K562 (cell line): ENCODE measurements at regions not wholly inside any gene's neighbourhood (a gene's known extent, or its start where the extent isn't known, plus 50 kb on each side); places are given as distances from the start of the nearest gene placed in this dataset.

Experiments
- HMG20A ChIP-seq: fragments of 450-650 bp; formaldehyde crosslinking; conservative IDR thresholded peaks from 2 replicates; pipeline ENCODE4 v1.4.0; 2020; ENCODE audit warnings: mild to moderate bottlenecking, mixed read lengths
- SETDB1 ChIP-seq: IDR thresholded peaks from one replicate; pipeline ENCODE4 v1.6.1; 2012; ENCODE audit warnings: low read length, control low read depth, inconsistent platforms
- THAP12 ChIP-seq: fragments of 250-450 bp; sonication (Bioruptor Pico); IDR thresholded peaks from 2 replicates; pipeline ENCODE4 v1.9.0; 2021; ENCODE audit warnings: mild to moderate bottlenecking, inconsistent platforms
- ZNF232 ChIP-seq: sonication (generic); formaldehyde crosslinking; IDR thresholded peaks from 2 replicates; pipeline ENCODE4 v1.8.0; 2022; ENCODE audit warnings: mild to moderate bottlenecking, missing genetic modification reagents
- TF ChIP-seq, protein P1 (sequence below): sonication (generic); formaldehyde crosslinking; IDR thresholded peaks from 2 replicates; pipeline ENCODE4 v1.8.1; 2023; ENCODE audit warnings: missing genetic modification reagents, mild to moderate bottlenecking, borderline replicate concordance
- TF ChIP-seq, protein P2 (sequence below): fragments of 250-450 bp; sonication (Bioruptor Pico); IDR thresholded peaks from 2 replicates; pipeline ENCODE4 v1.4.0; 2020

DNA sequence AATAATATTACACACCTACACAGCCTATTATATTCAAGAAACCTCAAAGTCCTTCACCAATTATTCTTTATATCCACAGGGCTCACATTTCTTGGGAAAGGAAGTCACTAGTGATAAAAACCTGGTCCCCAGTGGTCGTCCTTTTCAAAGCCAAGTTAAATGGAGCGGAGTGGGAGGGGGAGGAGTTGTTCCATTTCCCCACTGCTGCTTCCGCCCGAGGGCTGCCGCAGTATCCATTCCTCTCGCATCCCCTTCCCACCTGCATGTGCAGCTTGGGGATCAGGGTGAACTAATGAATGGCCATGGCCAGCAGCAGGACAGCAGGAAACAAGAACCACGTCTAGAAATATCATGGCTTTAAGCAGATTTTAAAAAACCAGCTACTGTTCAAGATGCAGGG is 76.4 kb upstream of the SEMA6D start (continued):
- no peak for TF ChIP-seq THAP12
- no peak for TF ChIP-seq SETDB1
- TF ChIP-seq, protein P1, sequence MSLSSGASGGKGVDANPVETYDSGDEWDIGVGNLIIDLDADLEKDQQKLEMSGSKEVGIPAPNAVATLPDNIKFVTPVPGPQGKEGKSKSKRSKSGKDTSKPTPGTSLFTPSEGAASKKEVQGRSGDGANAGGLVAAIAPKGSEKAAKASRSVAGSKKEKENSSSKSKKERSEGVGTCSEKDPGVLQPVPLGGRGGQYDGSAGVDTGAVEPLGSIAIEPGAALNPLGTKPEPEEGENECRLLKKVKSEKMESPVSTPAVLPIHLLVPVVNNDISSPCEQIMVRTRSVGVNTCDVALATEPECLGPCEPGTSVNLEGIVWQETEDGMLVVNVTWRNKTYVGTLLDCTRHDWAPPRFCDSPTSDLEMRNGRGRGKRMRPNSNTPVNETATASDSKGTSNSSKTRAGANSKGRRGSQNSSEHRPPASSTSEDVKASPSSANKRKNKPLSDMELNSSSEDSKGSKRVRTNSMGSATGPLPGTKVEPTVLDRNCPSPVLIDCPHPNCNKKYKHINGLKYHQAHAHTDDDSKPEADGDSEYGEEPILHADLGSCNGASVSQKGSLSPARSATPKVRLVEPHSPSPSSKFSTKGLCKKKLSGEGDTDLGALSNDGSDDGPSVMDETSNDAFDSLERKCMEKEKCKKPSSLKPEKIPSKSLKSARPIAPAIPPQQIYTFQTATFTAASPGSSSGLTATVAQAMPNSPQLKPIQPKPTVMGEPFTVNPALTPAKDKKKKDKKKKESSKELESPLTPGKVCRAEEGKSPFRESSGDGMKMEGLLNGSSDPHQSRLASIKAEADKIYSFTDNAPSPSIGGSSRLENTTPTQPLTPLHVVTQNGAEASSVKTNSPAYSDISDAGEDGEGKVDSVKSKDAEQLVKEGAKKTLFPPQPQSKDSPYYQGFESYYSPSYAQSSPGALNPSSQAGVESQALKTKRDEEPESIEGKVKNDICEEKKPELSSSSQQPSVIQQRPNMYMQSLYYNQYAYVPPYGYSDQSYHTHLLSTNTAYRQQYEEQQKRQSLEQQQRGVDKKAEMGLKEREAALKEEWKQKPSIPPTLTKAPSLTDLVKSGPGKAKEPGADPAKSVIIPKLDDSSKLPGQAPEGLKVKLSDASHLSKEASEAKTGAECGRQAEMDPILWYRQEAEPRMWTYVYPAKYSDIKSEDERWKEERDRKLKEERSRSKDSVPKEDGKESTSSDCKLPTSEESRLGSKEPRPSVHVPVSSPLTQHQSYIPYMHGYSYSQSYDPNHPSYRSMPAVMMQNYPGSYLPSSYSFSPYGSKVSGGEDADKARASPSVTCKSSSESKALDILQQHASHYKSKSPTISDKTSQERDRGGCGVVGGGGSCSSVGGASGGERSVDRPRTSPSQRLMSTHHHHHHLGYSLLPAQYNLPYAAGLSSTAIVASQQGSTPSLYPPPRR, result no peak
- TF ChIP-seq HMG20A, result no peak
- TF ChIP-seq, protein P2, sequence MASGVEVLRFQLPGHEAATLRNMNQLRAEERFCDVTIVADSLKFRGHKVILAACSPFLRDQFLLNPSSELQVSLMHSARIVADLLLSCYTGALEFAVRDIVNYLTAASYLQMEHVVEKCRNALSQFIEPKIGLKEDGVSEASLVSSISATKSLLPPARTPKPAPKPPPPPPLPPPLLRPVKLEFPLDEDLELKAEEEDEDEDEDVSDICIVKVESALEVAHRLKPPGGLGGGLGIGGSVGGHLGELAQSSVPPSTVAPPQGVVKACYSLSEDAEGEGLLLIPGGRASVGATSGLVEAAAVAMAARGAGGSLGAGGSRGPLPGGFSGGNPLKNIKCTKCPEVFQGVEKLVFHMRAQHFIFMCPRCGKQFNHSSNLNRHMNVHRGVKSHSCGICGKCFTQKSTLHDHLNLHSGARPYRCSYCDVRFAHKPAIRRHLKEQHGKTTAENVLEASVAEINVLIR (CRISPR knock-in tag), result no peak
- TF ChIP-seq ZNF232, result no peak
